Keratinocyte (primary cell): ENCODE measurements at regions not wholly inside any gene's neighbourhood (a gene's known extent, or its start where the extent isn't known, plus 50 kb on each side); places are given as distances from the start of the nearest gene placed in this dataset.

Experiments used
- DNase-seq: peaks from one replicate; pipeline ENCODE4 v3.0.0-alpha.2; 2011; ENCODE audit warnings: low read depth, missing footprints, low spot score
- FAIRE-seq: peaks from 2 replicates; lab custom pipeline; 2011; peaks lifted over from hg19 to GRCh38; lab: Jason Lieb, UNC
- H2AFZ ChIP-seq: 2 replicates; pipeline ENCODE4 v1.6.0; 2012; ENCODE audit warnings: low read length, control low read depth, inconsistent platforms; ENCODE audit not compliant: control insufficient read depth
- H3K27ac ChIP-seq: 2 replicates; pipeline ENCODE4 v1.5.1; 2011; ENCODE audit warnings: low read length; ENCODE audit not compliant: control insufficient read depth, insufficient read depth
- H3K27me3 ChIP-seq: 3 replicates; pipeline ENCODE4 v1.6.0; 2011; ENCODE audit warnings: low read length; ENCODE audit not compliant: control insufficient read depth, insufficient read depth; ENCODE audit errors: extremely low read depth
- H3K36me3 ChIP-seq, 2 experiments: 2 replicates in 1 of 2; 3 replicates in 1 of 2; pipeline ENCODE4 v1.5.1; 2011; ENCODE audit warnings: low read length in 2 of 2, mild to moderate bottlenecking in 1 of 2; ENCODE audit not compliant: control insufficient read depth in 2 of 2, insufficient read depth in 2 of 2; ENCODE audit errors: extremely low read depth in 1 of 2
- H3K4me1 ChIP-seq: 3 replicates; pipeline ENCODE4 v1.5.1; 2011; ENCODE audit warnings: low read length; ENCODE audit not compliant: control insufficient read depth, insufficient read depth; ENCODE audit errors: extremely low read depth
- H3K4me2 ChIP-seq: 3 replicates; pipeline ENCODE4 v1.6.0; 2011; ENCODE audit warnings: low read depth, low read length; ENCODE audit not compliant: control insufficient read depth, insufficient read depth; ENCODE audit errors: extremely low read depth
- H3K4me3 ChIP-seq, 3 experiments: fragments of 200-600 bp in 1 of 3; sonication (generic) in 1 of 3; 2 replicates in 2 of 3; 3 replicates in 1 of 3; pipeline ENCODE4 v1.5.1; 2011 to 2016; ENCODE audit warnings: low read length in 3 of 3, mild to moderate bottlenecking in 3 of 3, control low read depth in 2 of 3, inconsistent platforms in 1 of 3, low read depth in 1 of 3, mixed read lengths in 1 of 3, mixed run types in 1 of 3, moderate library complexity in 1 of 3; ENCODE audit not compliant: control insufficient read depth in 2 of 3, insufficient read depth in 2 of 3; ENCODE audit errors: extremely low read depth in 1 of 3
- H3K79me2 ChIP-seq: 2 replicates; pipeline ENCODE4 v1.6.0; 2012; ENCODE audit warnings: low read length; ENCODE audit not compliant: control insufficient read depth, insufficient read depth
- H3K9ac ChIP-seq: 3 replicates; pipeline ENCODE4 v1.6.0; 2011; ENCODE audit warnings: low read length; ENCODE audit not compliant: control insufficient read depth, insufficient read depth; ENCODE audit errors: extremely low read depth
- H3K9me1 ChIP-seq: 3 replicates; pipeline ENCODE4 v1.6.0; 2011; ENCODE audit warnings: low read length; ENCODE audit not compliant: control insufficient read depth, insufficient read depth; ENCODE audit errors: extremely low read depth
- H3K9me3 ChIP-seq: 2 replicates; pipeline ENCODE4 v1.5.1; 2012; ENCODE audit warnings: low read depth, low read length; ENCODE audit not compliant: control insufficient read depth
- H4K20me1 ChIP-seq: 3 replicates; pipeline ENCODE4 v1.6.0; 2011; ENCODE audit warnings: low read length; ENCODE audit not compliant: control insufficient read depth, insufficient read depth; ENCODE audit errors: extremely low read depth
- CTCF ChIP-seq, 3 experiments: IDR thresholded peaks in 1 of 3; conservative IDR thresholded peaks in 1 of 3; optimal IDR thresholded peaks in 1 of 3; 2 replicates in 2 of 3; 3 replicates in 1 of 3; pipeline versions ENCODE3 to v1.5.1; 2011; ENCODE audit warnings: low read length in 3 of 3, mild to moderate bottlenecking in 3 of 3, moderate library complexity in 2 of 3, control low read depth in 1 of 3, inconsistent platforms in 1 of 3; ENCODE audit not compliant: insufficient read depth in 2 of 3; ENCODE audit errors: extremely low read depth in 1 of 3
- EZH2 ChIP-seq: IDR thresholded peaks from one replicate; pipeline ENCODE4 v1.6.1; 2012; ENCODE audit warnings: inconsistent platforms, mild to moderate bottlenecking, low read length, moderate library complexity
- dilution Hi-C: fragments of 300-500 bp; cut with MboI; formaldehyde crosslinking; loops from one replicate; pipeline ENCODE4 v1.7.0; 2020; ENCODE audit warnings: low sequenced_read_pairs; ENCODE audit not compliant: extremely low pct_ligation_motif_present

DNA sequence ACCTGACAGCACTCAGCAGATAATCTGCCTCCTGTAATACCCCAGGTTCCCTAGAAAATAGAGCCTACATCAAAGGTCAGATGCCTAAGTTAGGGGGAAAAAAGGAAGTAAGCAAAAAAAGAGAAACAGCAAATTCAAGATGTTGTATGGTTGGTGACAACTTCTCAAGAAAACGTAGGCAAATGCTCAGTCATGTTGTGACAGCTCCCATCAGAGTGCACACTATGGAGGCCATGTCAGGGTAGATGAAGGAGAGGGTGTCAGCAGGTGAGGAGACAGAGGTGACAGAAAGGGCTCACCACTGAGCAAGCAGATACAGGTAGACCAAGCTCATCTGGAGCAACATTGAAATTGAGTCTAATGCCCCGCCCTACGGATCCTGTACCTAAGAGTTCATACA is 356.8 kb upstream of the BRINP1 start:
- H3K4me2 ChIP-seq: no peak overlapping the region
- FAIRE-seq: no peak

GRCh38 chr9:119722384-119722783 is 353.1 kb upstream of the BRINP1 start:
- H3K4me3 ChIP-seq: no peak overlapping the region
- no peaks in the 10 kb centered on the region for H3K4me1 ChIP-seq
- H3K9ac ChIP-seq: no peak overlapping the region
- no peaks in the 10 kb centered on the region for H3K9me1 ChIP-seq
- DNase-seq (no peak), FAIRE-seq (no peak)
- H4K20me1 ChIP-seq: no peaks in the 10 kb centered on the region
- dilution Hi-C loops: no loop called here
- H2AFZ ChIP-seq: no peak overlapping the region
- H3K9me3 ChIP-seq: peaks cover 3% of the 10 kb centered on the region
- H3K36me3 ChIP-seq: no peaks in the 10 kb centered on the region
- no peaks in the 10 kb centered on the region for H3K27me3 ChIP-seq
- no peak overlapping the region for H3K4me2 ChIP-seq
- H3K79me2 ChIP-seq: no peaks in the 10 kb centered on the region
- TF ChIP-seq CTCF (optimal IDR thresholded peaks at IDR 0.05 in 1 of 3, IDR thresholded peaks at IDR 0.05 in 1 of 3, conservative IDR thresholded peaks at IDR 0.05 in 1 of 3; ENCODE audit: extremely low read depth in 1 of 3, insufficient read depth in 2 of 3, low read length in 3 of 3): no peak
- no peak for TF ChIP-seq EZH2
- H3K27ac ChIP-seq: no peak overlapping the region

More for the DNA sequence above, 356.8 kb upstream of the BRINP1 start:
- dilution Hi-C loops: no loop called here
- H3K4me3 ChIP-seq: no peak overlapping the region
- no peak for TF ChIP-seq EZH2
- no peak for TF ChIP-seq CTCF (optimal IDR thresholded peaks at IDR 0.05 in 1 of 3, IDR thresholded peaks at IDR 0.05 in 1 of 3, conservative IDR thresholded peaks at IDR 0.05 in 1 of 3; ENCODE audit: extremely low read depth in 1 of 3, insufficient read depth in 2 of 3, low read length in 3 of 3)
- no peaks in the 10 kb centered on the region for H3K9me1 ChIP-seq
- H3K27me3 ChIP-seq: no peaks in the 10 kb centered on the region
- no peaks in the 10 kb centered on the region for H3K79me2 ChIP-seq
- H3K9ac ChIP-seq: no peak overlapping the region
- no peak for DNase-seq
- H3K9me3 ChIP-seq: peaks cover 3% of the 10 kb centered on the region
- H3K4me1 ChIP-seq: no peaks in the 10 kb centered on the region
- no peaks in the 10 kb centered on the region for H4K20me1 ChIP-seq
- no peak overlapping the region for H3K27ac ChIP-seq
- H2AFZ ChIP-seq: no peak overlapping the region
- H3K36me3 ChIP-seq: no peaks in the 10 kb centered on the region
